Epithelial cell of prostate (primary cell): ENCODE measurements at regions not wholly inside any gene's neighbourhood (a gene's known extent, or its start where the extent isn't known, plus 50 kb on each side); places are given as distances from the start of the nearest gene placed in this dataset.

ENCODE experiments used
- DNase-seq: peaks from one replicate; pipeline ENCODE4 v3.0.0-alpha.2; 2011; ENCODE audit warnings: low read depth, low spot score
- H3K27ac ChIP-seq: fragments of 450-650 bp; 2 replicates; pipeline ENCODE4 v1.5.1; 2017; ENCODE audit warnings: mild to moderate bottlenecking

GRCh38 chr15:52855157-52855556, 65.0 kb upstream of the ONECUT1 start:
- no peak overlapping the region for H3K27ac ChIP-seq
- no peak for DNase-seq

- DNase-seq = no peak
Measured at GRCh38 chr15:52844823-52845222, 54.7 kb upstream of the ONECUT1 start.

More at GRCh38 chr15:52844823-52845222, 54.7 kb upstream of the ONECUT1 start:
- H3K27ac ChIP-seq = no peak overlapping the region
